DND-41 (cell line): ENCODE measurements at regions not wholly inside any gene's neighbourhood (a gene's known extent, or its start where the extent isn't known, plus 50 kb on each side); places are given as distances from the start of the nearest gene placed in this dataset.

Source experiments
- ATAC-seq: fragments of 200-7000 bp; cut with Tn5 transposase; 3 replicates; pipeline ENCODE4 v1.9.1; 2021; ENCODE audit warnings: low read depth; ENCODE audit not compliant: insufficient read depth
- DNase-seq: peaks from one replicate; pipeline ENCODE4 v3.0.0-alpha.2; 2020
- H2AFZ ChIP-seq: 2 replicates; pipeline ENCODE4 v1.6.0; 2012; ENCODE audit warnings: low read depth, low read length
- H3K27ac ChIP-seq: 2 replicates; pipeline ENCODE4 v1.5.1; 2012; ENCODE audit warnings: low read length, inconsistent platforms
- H3K27me3 ChIP-seq: fragments of 200-600 bp; sonication (generic); 2 replicates; pipeline ENCODE4 v1.6.0; 2012; ENCODE audit warnings: low read length, mild to moderate bottlenecking, inconsistent platforms; ENCODE audit not compliant: insufficient read depth, poor library complexity
- H3K36me3 ChIP-seq: 2 replicates; pipeline ENCODE4 v1.5.1; 2012; ENCODE audit warnings: low read length, inconsistent platforms; ENCODE audit not compliant: insufficient read depth
- H3K4me1 ChIP-seq: 2 replicates; pipeline ENCODE4 v1.5.1; 2012; ENCODE audit warnings: mild to moderate bottlenecking, low read length; ENCODE audit not compliant: insufficient read depth
- H3K4me2 ChIP-seq: 2 replicates; pipeline ENCODE4 v1.6.0; 2012; ENCODE audit warnings: mild to moderate bottlenecking, moderate library complexity, low read length, inconsistent platforms; ENCODE audit not compliant: insufficient read depth
- H3K4me3 ChIP-seq, 2 experiments: fragments of 200-600 bp in 1 of 2; shearing (Covaris generic) in 1 of 2; 2 replicates each; pipeline ENCODE4 v1.5.1; 2012 to 2016; ENCODE audit warnings: inconsistent platforms in 2 of 2, low read length in 2 of 2, mild to moderate bottlenecking in 2 of 2, low read depth in 1 of 2, moderate library complexity in 1 of 2
- H3K79me2 ChIP-seq: 2 replicates; pipeline ENCODE4 v1.6.0; 2012; ENCODE audit warnings: low read length, inconsistent platforms; ENCODE audit not compliant: insufficient read depth
- H3K9ac ChIP-seq: 2 replicates; pipeline ENCODE4 v1.6.0; 2012; ENCODE audit warnings: low read depth, mild to moderate bottlenecking, inconsistent platforms, low read length, moderate library complexity
- H3K9me3 ChIP-seq: 2 replicates; pipeline ENCODE4 v1.5.1; 2012; ENCODE audit warnings: low read length, moderate library complexity, mild to moderate bottlenecking, inconsistent platforms; ENCODE audit not compliant: insufficient read depth, severe bottlenecking
- H4K20me1 ChIP-seq: 2 replicates; pipeline ENCODE4 v1.6.0; 2012; ENCODE audit warnings: low read length; ENCODE audit not compliant: insufficient read depth
- CTCF ChIP-seq: IDR thresholded peaks from 2 replicates; pipeline ENCODE4 v1.5.1; 2012; ENCODE audit warnings: borderline replicate concordance, low read length, moderate library complexity, mild to moderate bottlenecking; ENCODE audit not compliant: poor library complexity, severe bottlenecking; ENCODE audit errors: extremely low read depth
- EZH2 ChIP-seq: IDR thresholded peaks from 3 replicates; pipeline ENCODE4 v1.6.1; 2012; ENCODE audit warnings: borderline replicate concordance, low read depth, mild to moderate bottlenecking, moderate library complexity, low read length, inconsistent platforms; ENCODE audit not compliant: severe bottlenecking

GRCh38 chr3:62987721-62988120 is 112.5 kb upstream of the CADPS start:
- Histone ChIP-seq H3K36me3 (no peaks in the 10 kb centered on the region), H2AFZ (no peak overlapping the region), H3K9ac (no peak overlapping the region), H4K20me1 (no peaks in the 10 kb centered on the region), H3K4me1 (no peaks in the 10 kb centered on the region), H3K27ac (no peak overlapping the region), H3K4me2 (no peak overlapping the region), H3K9me3 (no peaks in the 10 kb centered on the region), H3K4me3 (no peak overlapping the region), H3K79me2 (no peaks in the 10 kb centered on the region), H3K27me3 (no peaks in the 10 kb centered on the region)
- DNase-seq (no peak), ATAC-seq (no peak)
- TF ChIP-seq CTCF: no peak
- TF ChIP-seq EZH2: no peak

GRCh38 chr3:62990704-62991413 is 115.6 kb upstream of the CADPS start:
- Histone ChIP-seq H3K27me3 (no peaks in the 10 kb centered on the region), H3K4me3 (no peak overlapping the region), H3K9me3 (no peaks in the 10 kb centered on the region), H4K20me1 (no peaks in the 10 kb centered on the region), H2AFZ (no peak overlapping the region), H3K4me1 (no peaks in the 10 kb centered on the region), H3K9ac (no peak overlapping the region), H3K4me2 (no peak overlapping the region), H3K36me3 (no peaks in the 10 kb centered on the region), H3K27ac (no peak overlapping the region), H3K79me2 (no peaks in the 10 kb centered on the region)
- TF ChIP-seq EZH2 (no peak), CTCF (no peak)
- DNase-seq: no peak
- no peak for ATAC-seq

- Histone ChIP-seq H3K4me2 (no peak overlapping the region), H3K27me3 (no peaks in the 10 kb centered on the region), H3K36me3 (no peaks in the 10 kb centered on the region), H3K9ac (no peak overlapping the region), H2AFZ (no peak overlapping the region), H3K4me3 (no peak overlapping the region), H4K20me1 (no peaks in the 10 kb centered on the region), H3K9me3 (no peaks in the 10 kb centered on the region), H3K79me2 (no peaks in the 10 kb centered on the region), H3K4me1 (no peaks in the 10 kb centered on the region), H3K27ac (no peak overlapping the region)
- TF ChIP-seq EZH2 (no peak), CTCF (no peak)
- ATAC-seq (no peak), DNase-seq (no peak)
Measured at GRCh38 chr3:62992520-62992919, 117.3 kb upstream of the CADPS start.

GRCh38 chr3:62995119-62995518 is 119.9 kb upstream of the CADPS start:
- Histone ChIP-seq H3K79me2 (no peaks in the 10 kb centered on the region), H3K27ac (no peak overlapping the region), H2AFZ (no peak overlapping the region), H3K27me3 (no peaks in the 10 kb centered on the region), H3K36me3 (no peaks in the 10 kb centered on the region), H3K4me2 (no peak overlapping the region), H3K9me3 (no peaks in the 10 kb centered on the region), H3K4me1 (no peaks in the 10 kb centered on the region), H4K20me1 (no peaks in the 10 kb centered on the region), H3K4me3 (no peak overlapping the region), H3K9ac (no peak overlapping the region)
- no peak for ATAC-seq
- no peak for DNase-seq
- TF ChIP-seq CTCF (no peak), EZH2 (no peak)
